GM06990 (cell line): ENCODE measurements at regions not wholly inside any gene's neighbourhood (a gene's known extent, or its start where the extent isn't known, plus 50 kb on each side); places are given as distances from the start of the nearest gene placed in this dataset.

Source experiments
- DNase-seq: peaks from one replicate; pipeline ENCODE4 v3.0.0-alpha.2; 2011; ENCODE audit not compliant: insufficient read length; ENCODE audit errors: extremely low read depth
- H3K27me3 ChIP-seq: replicated peaks from 2 replicates; pipeline ENCODE4 v1.6.0; 2011; ENCODE audit warnings: low read length; ENCODE audit not compliant: control insufficient read depth, insufficient read depth
- H3K36me3 ChIP-seq: 2 replicates; pipeline ENCODE4 v1.5.1; 2011; ENCODE audit warnings: low read length; ENCODE audit not compliant: control insufficient read depth, insufficient read depth
- H3K4me3 ChIP-seq: replicated peaks from 2 replicates; pipeline ENCODE4 v1.5.1; 2011; ENCODE audit warnings: low read depth, mild to moderate bottlenecking, control low read depth, low read length
- TF ChIP-seq, protein P1 (sequence below): IDR thresholded peaks from 2 replicates; pipeline ENCODE4 v1.5.1; 2011; ENCODE audit warnings: low read length, control low read depth, mild to moderate bottlenecking, inconsistent platforms; ENCODE audit not compliant: insufficient read depth, poor library complexity, severe bottlenecking

DNA sequence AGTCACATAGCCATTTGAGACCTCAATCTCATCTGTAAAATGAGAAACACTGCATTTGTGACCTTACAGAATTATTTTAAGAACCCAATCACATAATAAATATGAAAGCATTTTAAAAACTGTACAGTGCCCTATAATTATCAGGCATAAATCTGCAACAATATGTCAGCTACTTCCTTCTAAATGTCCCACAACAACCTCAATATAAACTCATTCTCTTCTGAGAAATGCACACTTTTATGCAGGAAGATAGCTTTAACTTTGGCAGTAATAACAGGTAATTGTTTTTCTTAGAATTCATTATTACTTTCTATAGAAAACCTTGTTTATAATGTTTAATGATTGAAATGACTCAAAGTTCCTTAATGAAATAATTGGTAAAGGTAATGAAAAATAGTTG lies 400.7 kb upstream of the AGTR1 start:
- no peaks in the 10 kb centered on the region for H3K36me3 ChIP-seq
- DNase-seq, result no peak
- TF ChIP-seq, protein P1, sequence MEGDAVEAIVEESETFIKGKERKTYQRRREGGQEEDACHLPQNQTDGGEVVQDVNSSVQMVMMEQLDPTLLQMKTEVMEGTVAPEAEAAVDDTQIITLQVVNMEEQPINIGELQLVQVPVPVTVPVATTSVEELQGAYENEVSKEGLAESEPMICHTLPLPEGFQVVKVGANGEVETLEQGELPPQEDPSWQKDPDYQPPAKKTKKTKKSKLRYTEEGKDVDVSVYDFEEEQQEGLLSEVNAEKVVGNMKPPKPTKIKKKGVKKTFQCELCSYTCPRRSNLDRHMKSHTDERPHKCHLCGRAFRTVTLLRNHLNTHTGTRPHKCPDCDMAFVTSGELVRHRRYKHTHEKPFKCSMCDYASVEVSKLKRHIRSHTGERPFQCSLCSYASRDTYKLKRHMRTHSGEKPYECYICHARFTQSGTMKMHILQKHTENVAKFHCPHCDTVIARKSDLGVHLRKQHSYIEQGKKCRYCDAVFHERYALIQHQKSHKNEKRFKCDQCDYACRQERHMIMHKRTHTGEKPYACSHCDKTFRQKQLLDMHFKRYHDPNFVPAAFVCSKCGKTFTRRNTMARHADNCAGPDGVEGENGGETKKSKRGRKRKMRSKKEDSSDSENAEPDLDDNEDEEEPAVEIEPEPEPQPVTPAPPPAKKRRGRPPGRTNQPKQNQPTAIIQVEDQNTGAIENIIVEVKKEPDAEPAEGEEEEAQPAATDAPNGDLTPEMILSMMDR, result no peak
- no peak overlapping the region for H3K4me3 ChIP-seq
- no peaks in the 10 kb centered on the region for H3K27me3 ChIP-seq

DNA sequence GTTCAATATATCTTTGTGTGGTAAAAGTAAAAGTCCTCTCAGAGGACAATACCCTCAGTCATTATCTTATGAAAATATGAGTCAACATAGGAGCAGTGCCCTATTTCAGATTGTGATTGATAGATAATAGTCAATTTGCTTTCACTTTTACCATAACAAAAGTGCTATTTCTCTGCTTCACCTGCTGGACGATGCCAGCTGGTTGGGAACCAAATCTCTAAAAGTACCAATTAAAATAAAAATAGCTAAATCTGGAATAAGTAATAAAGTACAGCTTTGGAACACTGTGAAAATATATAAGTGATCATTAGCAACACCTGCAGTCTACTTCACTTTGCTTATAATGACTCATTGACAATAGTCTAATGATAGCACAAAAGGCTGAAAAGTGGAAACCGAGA lies 390.3 kb upstream of the AGTR1 start:
- Histone ChIP-seq H3K27me3 (no peaks in the 10 kb centered on the region), H3K36me3 (no peaks in the 10 kb centered on the region), H3K4me3 (no peak overlapping the region)
- peak; percentile 30 for DNase-seq
- TF ChIP-seq, protein P1, result no peak

DNA sequence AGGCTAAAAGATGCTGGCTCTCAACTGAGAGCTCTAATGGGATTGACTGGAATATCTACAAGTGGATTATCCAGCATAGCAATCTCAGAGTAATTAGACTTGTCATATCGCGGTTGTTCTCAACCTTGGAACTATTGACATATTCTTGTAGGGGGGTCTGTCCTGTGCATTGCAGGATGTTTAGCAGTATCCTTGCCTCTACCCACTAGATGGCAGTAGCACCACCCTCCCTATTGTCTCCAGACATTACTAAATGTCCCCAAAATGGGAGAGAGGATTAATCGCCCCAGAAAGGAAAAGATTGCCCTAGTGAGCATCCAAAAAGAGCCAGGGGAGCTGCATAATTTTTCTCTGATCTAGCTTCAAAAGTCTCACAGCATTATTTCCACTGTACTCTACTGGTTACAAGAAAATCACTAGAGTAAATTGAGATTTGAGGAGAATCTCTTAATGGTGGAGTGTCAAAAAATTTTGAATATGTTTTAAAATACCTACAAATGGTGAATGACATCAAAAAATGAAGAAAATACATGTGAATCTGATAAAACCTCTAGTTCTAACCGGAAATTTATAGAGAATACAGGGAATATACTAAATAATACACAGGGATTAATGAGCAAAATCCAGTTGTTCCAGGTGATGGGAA lies 388.2 kb upstream of the AGTR1 start:
- Histone ChIP-seq H3K4me3 (no peak overlapping the region), H3K36me3 (no peaks in the 10 kb centered on the region), H3K27me3 (no peaks in the 10 kb centered on the region)
- DNase-seq, result no peak
- TF ChIP-seq, protein P1, result peak; percentile 83

DNA sequence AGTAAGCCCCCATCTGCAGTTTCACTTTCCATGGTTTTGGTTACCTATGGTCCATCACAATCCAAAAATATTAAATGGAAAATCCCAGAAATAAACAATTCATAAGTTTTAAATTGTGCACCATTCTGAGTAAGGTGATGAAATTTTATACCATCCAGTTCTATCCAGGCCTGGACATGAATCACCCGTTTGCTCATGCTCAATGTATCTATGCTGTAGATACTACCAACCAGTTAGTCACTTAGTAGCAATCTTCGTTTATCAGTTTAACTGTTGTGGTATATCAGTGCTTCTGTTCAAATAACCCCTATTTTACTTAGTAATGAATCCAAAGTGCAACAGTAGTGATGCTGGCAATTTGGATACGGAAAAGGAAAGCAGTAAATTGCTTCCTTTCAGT lies 381.9 kb upstream of the AGTR1 start:
- DNase-seq, result no peak
- no peaks in the 10 kb centered on the region for H3K36me3 ChIP-seq
- no peaks in the 10 kb centered on the region for H3K27me3 ChIP-seq
- H3K4me3 ChIP-seq, result no peak overlapping the region
- TF ChIP-seq, protein P1, result no peak

DNA sequence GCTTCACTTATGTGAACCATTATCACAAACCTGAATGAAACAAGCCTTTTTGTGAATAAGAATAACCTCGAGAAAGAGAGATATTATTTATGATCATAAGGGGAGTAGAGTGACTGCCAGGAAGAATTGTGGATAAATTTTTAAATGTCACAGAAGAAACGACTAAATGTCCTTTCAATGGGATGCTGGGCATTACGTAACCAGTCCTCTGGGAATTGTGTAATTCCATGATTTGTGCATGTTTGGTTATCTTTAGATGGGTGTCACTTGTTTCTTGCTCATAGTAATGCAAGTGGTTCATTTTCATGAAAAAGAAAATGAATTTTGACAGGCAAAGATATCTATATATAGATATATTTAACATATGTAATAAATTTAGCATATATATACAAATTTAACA lies 379.5 kb upstream of the AGTR1 start:
- Histone ChIP-seq H3K4me3 (no peak overlapping the region), H3K27me3 (no peaks in the 10 kb centered on the region), H3K36me3 (no peaks in the 10 kb centered on the region)
- DNase-seq, result no peak
- TF ChIP-seq, protein P1, result no peak
